C4-2B (cell line): ENCODE measurements at regions not wholly inside any gene's neighbourhood (a gene's known extent, or its start where the extent isn't known, plus 50 kb on each side); places are given as distances from the start of the nearest gene placed in this dataset.
A peak's percentile ranks its signal among the peaks of the same experiment; 100 is the strongest.

Source experiments
- H3K27ac ChIP-seq: fragments of 450-650 bp; 2 replicates; pipeline ENCODE4 v1.5.1; 2017
- ZFX ChIP-seq: fragments of 450-650 bp; IDR thresholded peaks from 2 replicates; pipeline ENCODE4 v1.6.1; 2017
- TF ChIP-seq, protein P1 (sequence below): fragments of 450-650 bp; conservative IDR thresholded peaks from 2 replicates; pipeline ENCODE4 v1.5.1; 2017; ENCODE audit warnings: mild to moderate bottlenecking

DNA sequence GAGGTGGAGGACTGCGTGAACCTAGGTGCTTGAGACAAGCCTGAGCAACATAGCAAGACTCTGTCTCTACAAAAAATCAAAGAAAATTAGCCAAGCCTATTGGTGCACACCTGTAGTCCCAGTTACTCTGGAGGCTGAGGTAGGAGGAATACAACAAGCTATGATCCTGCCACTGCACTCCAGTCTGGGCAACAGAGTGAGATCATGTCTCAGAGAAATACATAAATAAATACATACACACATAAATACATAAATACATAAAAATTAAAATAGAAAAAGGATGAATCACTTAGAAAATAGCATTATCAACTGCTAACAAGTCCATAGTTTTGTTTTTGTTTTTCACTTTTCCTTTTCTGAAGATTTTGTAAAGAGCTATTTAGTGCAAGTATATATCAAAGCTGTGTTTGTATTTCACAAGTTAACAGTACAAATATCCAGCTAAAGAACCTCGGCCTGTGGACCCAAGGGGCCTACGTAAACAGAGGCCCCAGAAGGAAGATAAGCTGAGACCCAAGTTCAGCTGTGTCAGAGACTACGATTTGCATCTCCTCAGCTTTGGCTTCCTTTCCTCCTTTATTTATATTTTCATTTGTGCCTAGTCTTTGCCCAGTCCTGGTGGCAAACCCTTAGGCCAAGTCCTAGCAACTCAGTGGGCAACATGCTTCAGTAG lies 67.1 kb upstream of the ROBO2 start:
- TF ChIP-seq ZFX, result no peak
- TF ChIP-seq, protein P1, sequence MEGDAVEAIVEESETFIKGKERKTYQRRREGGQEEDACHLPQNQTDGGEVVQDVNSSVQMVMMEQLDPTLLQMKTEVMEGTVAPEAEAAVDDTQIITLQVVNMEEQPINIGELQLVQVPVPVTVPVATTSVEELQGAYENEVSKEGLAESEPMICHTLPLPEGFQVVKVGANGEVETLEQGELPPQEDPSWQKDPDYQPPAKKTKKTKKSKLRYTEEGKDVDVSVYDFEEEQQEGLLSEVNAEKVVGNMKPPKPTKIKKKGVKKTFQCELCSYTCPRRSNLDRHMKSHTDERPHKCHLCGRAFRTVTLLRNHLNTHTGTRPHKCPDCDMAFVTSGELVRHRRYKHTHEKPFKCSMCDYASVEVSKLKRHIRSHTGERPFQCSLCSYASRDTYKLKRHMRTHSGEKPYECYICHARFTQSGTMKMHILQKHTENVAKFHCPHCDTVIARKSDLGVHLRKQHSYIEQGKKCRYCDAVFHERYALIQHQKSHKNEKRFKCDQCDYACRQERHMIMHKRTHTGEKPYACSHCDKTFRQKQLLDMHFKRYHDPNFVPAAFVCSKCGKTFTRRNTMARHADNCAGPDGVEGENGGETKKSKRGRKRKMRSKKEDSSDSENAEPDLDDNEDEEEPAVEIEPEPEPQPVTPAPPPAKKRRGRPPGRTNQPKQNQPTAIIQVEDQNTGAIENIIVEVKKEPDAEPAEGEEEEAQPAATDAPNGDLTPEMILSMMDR, result no peak
- H3K27ac ChIP-seq, result no peak overlapping the region

DNA sequence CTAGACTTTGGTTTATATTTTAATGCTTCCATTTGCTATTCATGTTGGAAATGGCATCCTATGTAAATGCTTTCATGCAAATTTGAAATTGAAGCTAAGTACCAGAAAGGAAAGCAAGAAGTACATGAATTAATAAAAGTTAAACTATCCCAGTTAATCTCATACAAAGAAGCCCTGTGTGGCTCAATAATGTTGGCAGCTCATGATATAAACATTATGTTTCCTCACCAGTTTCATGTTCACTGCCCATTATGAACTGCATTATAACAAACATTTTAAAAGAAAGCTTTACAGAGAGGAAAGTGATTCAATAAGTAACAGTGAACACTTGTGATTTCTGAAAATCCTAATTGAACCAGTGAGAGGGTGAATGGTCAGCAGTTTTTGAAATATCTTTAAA lies 62.9 kb upstream of the ROBO2 start:
- no peak for TF ChIP-seq ZFX
- TF ChIP-seq, protein P1, result no peak
- H3K27ac ChIP-seq, result no peak overlapping the region

DNA sequence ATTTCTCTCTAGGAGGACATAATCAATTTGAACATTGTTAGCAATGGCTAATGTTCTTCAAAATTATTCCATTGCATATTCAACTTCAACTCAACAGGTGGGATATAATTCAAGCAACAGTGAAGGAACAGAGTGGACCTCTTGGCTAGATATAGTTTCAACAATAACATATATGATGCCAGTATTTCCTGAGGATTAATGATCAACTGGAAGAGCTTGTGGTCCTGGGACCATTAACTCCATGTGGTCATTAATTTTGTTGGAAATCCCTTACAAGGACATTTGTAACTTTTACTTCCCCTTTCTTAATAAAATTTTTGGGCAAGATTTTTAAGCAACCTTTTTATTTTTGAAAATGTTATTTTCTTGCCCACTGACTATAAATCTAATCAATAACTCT lies 54.3 kb upstream of the ROBO2 start:
- no peak overlapping the region for H3K27ac ChIP-seq
- TF ChIP-seq, protein P1, result no peak
- no peak for TF ChIP-seq ZFX

DNA sequence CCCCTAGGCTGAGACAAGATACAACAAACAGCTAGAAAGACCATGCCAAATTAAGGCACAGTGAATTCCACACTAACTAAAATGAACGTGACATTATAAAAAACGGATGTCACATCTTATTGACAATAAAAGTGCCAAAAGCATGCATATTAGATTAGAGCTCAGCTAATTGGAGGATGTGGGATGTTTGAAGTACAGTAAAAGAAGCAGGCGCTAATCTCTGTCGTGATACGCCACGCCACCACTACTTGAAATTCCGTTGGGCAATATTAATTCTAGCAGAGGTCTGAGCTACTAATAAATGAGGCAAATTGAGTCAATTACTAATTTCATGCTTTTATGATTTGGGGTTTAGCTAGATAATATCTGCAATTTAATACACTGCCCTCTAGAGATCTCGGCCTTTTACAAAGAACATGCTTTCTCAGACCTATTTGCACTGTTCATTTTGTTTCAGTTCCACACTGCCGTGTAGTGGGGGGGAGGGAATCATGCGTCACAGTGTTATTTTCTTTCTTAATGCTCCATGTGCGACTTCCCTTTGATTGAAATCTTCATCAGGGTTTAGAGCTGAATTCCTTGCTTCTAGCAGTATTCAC lies 52.9 kb upstream of the ROBO2 start:
- TF ChIP-seq, protein P1, result peak; percentile 24
- TF ChIP-seq ZFX, result no peak
- H3K27ac ChIP-seq, result no peak overlapping the region
